HEK293 (cell line): ENCODE measurements at regions not wholly inside any gene's neighbourhood (a gene's known extent, or its start where the extent isn't known, plus 50 kb on each side); places are given as distances from the start of the nearest gene placed in this dataset.

Source experiments
- CTCF ChIA-PET: fragments of 350-600 bp; formaldehyde crosslinking; extraction: SDS; loops from one replicate; lab custom pipeline; 2021; ENCODE audit warnings: antibody characterized with exemption; lab: Yijun Ruan, JAX
- POLR2A ChIA-PET: fragments of 300-600 bp; formaldehyde crosslinking; extraction: SDS; loops from one replicate; lab custom pipeline; 2020; ENCODE audit warnings: antibody characterized with exemption, inconsistent platforms; lab: Yijun Ruan, JAX
- H3K27ac ChIP-seq: fragments of 200-500 bp; sonication (Bioruptor generic); 2 replicates; pipeline ENCODE4 v1.5.1; 2014; ENCODE audit warnings: low read depth, low read length, control low read depth, inconsistent platforms; ENCODE audit errors: extremely low read depth
- H3K36me3 ChIP-seq, 2 experiments: fragments of 200-500 bp in 1 of 2; sonication (Bioruptor generic) in 1 of 2; 1 replicate in 1 of 2; 2 replicates in 1 of 2; pipeline ENCODE4 v1.5.1; 2014 to 2017; ENCODE audit warnings: inconsistent platforms in 2 of 2, low read length in 2 of 2; ENCODE audit not compliant: control insufficient read depth in 2 of 2, insufficient read depth in 1 of 2
- H3K4me1 ChIP-seq: fragments of 200-500 bp; sonication (Bioruptor generic); 2 replicates; pipeline ENCODE4 v1.5.1; 2014; ENCODE audit warnings: mild to moderate bottlenecking, low read length, inconsistent platforms; ENCODE audit not compliant: control insufficient read depth, insufficient read depth
- H3K4me3 ChIP-seq: 2 replicates; pipeline ENCODE4 v1.5.1; 2011; ENCODE audit warnings: low read depth, mild to moderate bottlenecking, control low read depth, low read length, moderate library complexity
- H3K9me3 ChIP-seq: fragments of 200-500 bp; sonication (Bioruptor generic); 2 replicates; pipeline ENCODE4 v1.5.1; 2014; ENCODE audit warnings: low read depth, low read length, inconsistent platforms; ENCODE audit not compliant: control insufficient read depth, insufficient read depth
- KLF10 ChIP-seq: fragments of 450-650 bp; IDR thresholded peaks from 2 replicates; pipeline ENCODE4 v1.5.1; 2018; ENCODE audit warnings: missing biosample characterization, mild to moderate bottlenecking, missing genetic modification characterization
- KLF8 ChIP-seq: fragments of 450-650 bp; formaldehyde crosslinking; IDR thresholded peaks from 2 replicates; pipeline ENCODE4 v1.5.1; 2016; ENCODE audit warnings: missing biosample characterization, missing genetic modification characterization
- OSR2 ChIP-seq: fragments of 450-650 bp; formaldehyde crosslinking; IDR thresholded peaks from 2 replicates; pipeline ENCODE4 v1.5.1; 2016; ENCODE audit warnings: missing biosample characterization, missing genetic modification characterization
- SALL2 ChIP-seq: fragments of 450-650 bp; formaldehyde crosslinking; IDR thresholded peaks from 2 replicates; pipeline ENCODE4 v1.5.0; 2017; ENCODE audit warnings: missing biosample characterization, mild to moderate bottlenecking, missing genetic modification characterization, borderline replicate concordance
- SP3 ChIP-seq: fragments of 450-650 bp; formaldehyde crosslinking; IDR thresholded peaks from 2 replicates; pipeline ENCODE4 v1.5.1; 2016; ENCODE audit warnings: missing biosample characterization, missing genetic modification characterization
- TCF7L2 ChIP-seq: IDR thresholded peaks from 2 replicates; pipeline ENCODE4 v1.6.1; 2011; ENCODE audit warnings: low read depth, mild to moderate bottlenecking, inconsistent platforms, low read length, moderate library complexity, borderline replicate concordance
- ZBTB20 ChIP-seq: fragments of 450-650 bp; formaldehyde crosslinking; IDR thresholded peaks from 2 replicates; pipeline ENCODE4 v1.5.1; 2016; ENCODE audit warnings: missing biosample characterization, missing genetic modification characterization
- ZBTB21 ChIP-seq: fragments of 450-650 bp; formaldehyde crosslinking; IDR thresholded peaks from 2 replicates; pipeline ENCODE4 v1.5.1; 2017; ENCODE audit warnings: missing biosample characterization, missing genetic modification characterization
- ZFP69B ChIP-seq: fragments of 450-650 bp; formaldehyde crosslinking; IDR thresholded peaks from 2 replicates; pipeline ENCODE4 v1.5.1; 2016; ENCODE audit warnings: missing biosample characterization, missing genetic modification characterization
- ZIC2 ChIP-seq: fragments of 450-650 bp; formaldehyde crosslinking; IDR thresholded peaks from 2 replicates; pipeline ENCODE4 v1.5.1; 2016; ENCODE audit warnings: missing biosample characterization, missing genetic modification characterization
- ZNF112 ChIP-seq: fragments of 450-650 bp; formaldehyde crosslinking; IDR thresholded peaks from 2 replicates; pipeline ENCODE4 v1.5.0; 2017; ENCODE audit warnings: missing biosample characterization, missing genetic modification characterization
- ZNF391 ChIP-seq: fragments of 450-650 bp; formaldehyde crosslinking; IDR thresholded peaks from 2 replicates; pipeline ENCODE4 v1.5.1; 2016; ENCODE audit warnings: low read depth, missing biosample characterization, missing genetic modification characterization, borderline replicate concordance
- ZNF433 ChIP-seq: fragments of 450-650 bp; formaldehyde crosslinking; IDR thresholded peaks from 2 replicates; pipeline ENCODE4 v1.5.1; 2016; ENCODE audit warnings: missing biosample characterization, missing genetic modification characterization, low read depth
- ZNF514 ChIP-seq: fragments of 450-650 bp; formaldehyde crosslinking; IDR thresholded peaks from 2 replicates; pipeline ENCODE4 v1.5.1; 2016; ENCODE audit warnings: missing biosample characterization, missing genetic modification characterization
- ZNF558 ChIP-seq: fragments of 450-650 bp; formaldehyde crosslinking; IDR thresholded peaks from 2 replicates; pipeline ENCODE4 v1.5.1; 2016; ENCODE audit warnings: missing biosample characterization, missing genetic modification characterization
- ZNF623 ChIP-seq: fragments of 450-650 bp; formaldehyde crosslinking; IDR thresholded peaks from 2 replicates; pipeline ENCODE4 v1.5.1; 2016; ENCODE audit warnings: missing biosample characterization, missing genetic modification characterization
- ZNF660 ChIP-seq: fragments of 450-650 bp; IDR thresholded peaks from 2 replicates; pipeline ENCODE4 v1.5.1; 2018; ENCODE audit warnings: missing biosample characterization, mild to moderate bottlenecking, missing genetic modification characterization
- ZNF664 ChIP-seq: fragments of 450-650 bp; formaldehyde crosslinking; IDR thresholded peaks from 2 replicates; pipeline ENCODE4 v1.5.1; 2016; ENCODE audit warnings: missing biosample characterization, missing genetic modification characterization
- ZNF792 ChIP-seq: fragments of 450-650 bp; formaldehyde crosslinking; IDR thresholded peaks from 2 replicates; pipeline ENCODE4 v1.5.1; 2016; ENCODE audit warnings: missing biosample characterization, missing genetic modification characterization
- TF ChIP-seq, protein P1 (sequence below): fragments of 450-650 bp; formaldehyde crosslinking; IDR thresholded peaks from 2 replicates; pipeline ENCODE4 v1.5.1; 2016; ENCODE audit warnings: missing biosample characterization, missing genetic modification characterization
- TF ChIP-seq, protein P2 (sequence below): fragments of 450-650 bp; formaldehyde crosslinking; IDR thresholded peaks from 2 replicates; pipeline ENCODE4 v1.5.1; 2016; ENCODE audit warnings: missing biosample characterization, missing genetic modification characterization, low read depth
- TF ChIP-seq, protein P3 (sequence below): fragments of 450-650 bp; formaldehyde crosslinking; optimal IDR thresholded peaks from 2 replicates; pipeline ENCODE3; 2016; ENCODE audit warnings: missing biosample characterization, mild to moderate bottlenecking, missing genetic modification characterization
- TF ChIP-seq, protein P4 (sequence below): fragments of 450-650 bp; formaldehyde crosslinking; IDR thresholded peaks from 2 replicates; pipeline ENCODE4 v1.5.1; 2016; ENCODE audit warnings: missing biosample characterization, missing genetic modification characterization
- TF ChIP-seq, protein P5 (sequence below): fragments of 450-650 bp; formaldehyde crosslinking; IDR thresholded peaks from 2 replicates; pipeline ENCODE4 v1.5.1; 2016; ENCODE audit warnings: missing biosample characterization, missing genetic modification characterization

DNA sequence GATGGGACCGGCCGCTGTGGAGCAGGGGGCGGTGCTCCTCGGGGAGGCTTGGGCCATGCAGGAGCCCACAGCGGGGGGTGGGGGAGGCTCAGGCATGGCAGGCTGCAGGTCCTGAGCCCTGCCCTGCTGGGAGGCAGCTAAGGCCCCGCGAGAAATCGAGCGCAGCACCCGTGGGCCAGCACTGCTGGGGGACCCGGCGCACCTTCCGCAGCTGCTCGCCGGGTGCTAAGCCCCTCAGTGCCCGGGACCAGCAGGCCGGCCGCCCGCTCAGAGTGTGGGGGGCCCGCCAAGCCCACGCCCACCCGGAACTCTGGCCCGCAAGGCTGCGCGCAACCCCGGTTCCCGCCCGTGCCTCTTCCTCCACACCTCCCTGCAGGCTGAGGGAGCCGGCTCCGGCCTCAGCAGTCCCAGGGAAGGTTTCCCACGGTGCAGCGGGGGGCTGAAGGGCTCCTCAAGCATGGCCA lies 131.5 kb downstream of the SNX18 start:
- H3K27ac ChIP-seq: no peak overlapping the region
- POLR2A ChIA-PET: no interaction called here
- CTCF ChIA-PET: interaction anchor here (0.6 kb wide), 1 partner anchor 50 kb away, joined by 3 read pairs; no protein-coding TSS in a partner anchor

DNA sequence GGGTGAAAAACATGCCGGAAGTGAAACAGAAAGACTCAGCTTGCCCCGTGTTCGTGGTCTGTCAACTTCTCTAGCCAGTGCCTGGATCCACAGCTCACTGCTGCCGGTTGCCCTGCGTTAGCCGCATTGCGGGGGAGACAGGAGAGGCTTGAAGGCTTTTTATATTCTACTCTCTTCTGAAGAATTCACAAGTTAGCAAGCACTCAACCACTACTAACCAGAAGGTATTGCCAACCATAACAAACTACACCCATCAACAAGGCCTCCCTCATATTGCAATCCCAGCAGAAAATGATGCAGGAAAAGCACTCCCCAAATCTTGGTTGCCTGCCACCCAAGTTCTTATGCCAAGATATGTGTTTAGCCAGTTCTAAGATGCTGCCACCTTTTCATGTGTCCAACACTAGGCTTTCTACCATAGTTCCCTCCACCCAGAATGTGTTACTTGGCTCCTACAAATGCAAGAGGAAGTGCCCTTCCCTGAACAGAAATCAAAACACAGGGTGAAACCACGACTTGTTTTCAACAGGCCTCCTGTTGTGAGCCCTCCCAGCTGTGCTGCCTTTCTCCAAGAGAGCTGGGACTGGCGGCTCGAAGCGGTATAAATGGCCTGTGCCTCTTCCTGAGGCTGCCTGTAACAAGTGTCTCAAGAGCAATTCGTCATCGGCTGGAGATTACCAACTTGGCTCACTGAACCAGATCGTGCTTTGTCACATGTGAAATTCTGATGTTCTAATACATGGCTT lies 129.0 kb downstream of the SNX18 start:
- no peaks in the 10 kb centered on the region for H3K9me3 ChIP-seq
- H3K27ac ChIP-seq: no peak overlapping the region
- peaks cover 4% of the 10 kb centered on the region; the same call in 1 of the 2 replicates for H3K4me1 ChIP-seq
- H3K36me3 ChIP-seq: no peaks in the 10 kb centered on the region
- ChIA-PET POLR2A (no interaction called here), CTCF (no interaction called here)
- H3K4me3 ChIP-seq: no peak overlapping the region
- TF ChIP-seq ZNF664 (tag by site-specific recombination) (no peak), ZNF660 (tag by site-specific recombination) (0 out of 2 replicates have a peak, but pooled peaks have one; percentile 53), SALL2 (no peak), ZNF558 (no peak), ZNF623 (peak; percentile 77), ZIC2 (tag by site-specific recombination) (peak; percentile 61), KLF10 (tag by site-specific recombination) (no peak), ZFP69B (tag by site-specific recombination) (no peak), SP3 (tag by site-specific recombination) (no peak)
- TF ChIP-seq, protein P1, sequence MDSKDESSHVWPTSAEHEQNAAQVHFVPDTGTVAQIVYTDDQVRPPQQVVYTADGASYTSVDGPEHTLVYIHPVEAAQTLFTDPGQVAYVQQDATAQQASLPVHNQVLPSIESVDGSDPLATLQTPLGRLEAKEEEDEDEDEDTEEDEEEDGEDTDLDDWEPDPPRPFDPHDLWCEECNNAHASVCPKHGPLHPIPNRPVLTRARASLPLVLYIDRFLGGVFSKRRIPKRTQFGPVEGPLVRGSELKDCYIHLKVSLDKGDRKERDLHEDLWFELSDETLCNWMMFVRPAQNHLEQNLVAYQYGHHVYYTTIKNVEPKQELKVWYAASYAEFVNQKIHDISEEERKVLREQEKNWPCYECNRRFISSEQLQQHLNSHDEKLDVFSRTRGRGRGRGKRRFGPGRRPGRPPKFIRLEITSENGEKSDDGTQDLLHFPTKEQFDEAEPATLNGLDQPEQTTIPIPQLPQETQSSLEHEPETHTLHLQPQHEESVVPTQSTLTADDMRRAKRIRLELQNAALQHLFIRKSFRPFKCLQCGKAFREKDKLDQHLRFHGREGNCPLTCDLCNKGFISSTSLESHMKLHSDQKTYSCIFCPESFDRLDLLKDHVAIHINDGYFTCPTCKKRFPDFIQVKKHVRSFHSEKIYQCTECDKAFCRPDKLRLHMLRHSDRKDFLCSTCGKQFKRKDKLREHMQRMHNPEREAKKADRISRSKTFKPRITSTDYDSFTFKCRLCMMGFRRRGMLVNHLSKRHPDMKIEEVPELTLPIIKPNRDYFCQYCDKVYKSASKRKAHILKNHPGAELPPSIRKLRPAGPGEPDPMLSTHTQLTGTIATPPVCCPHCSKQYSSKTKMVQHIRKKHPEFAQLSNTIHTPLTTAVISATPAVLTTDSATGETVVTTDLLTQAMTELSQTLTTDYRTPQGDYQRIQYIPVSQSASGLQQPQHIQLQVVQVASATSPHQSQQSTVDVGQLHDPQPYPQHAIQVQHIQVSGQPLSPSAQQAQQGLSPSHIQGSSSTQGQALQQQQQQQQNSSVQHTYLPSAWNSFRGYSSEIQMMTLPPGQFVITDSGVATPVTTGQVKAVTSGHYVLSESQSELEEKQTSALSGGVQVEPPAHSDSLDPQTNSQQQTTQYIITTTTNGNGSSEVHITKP (tag by site-specific recombination): peak; percentile 63

More for the DNA sequence above, 131.5 kb downstream of the SNX18 start:
- TF ChIP-seq TCF7L2: no peak
- no peak for TF ChIP-seq ZNF433
- TF ChIP-seq ZNF112 (tag by site-specific recombination): no peak
- no peak for TF ChIP-seq ZBTB20
- no peak for TF ChIP-seq ZNF391 (tag by site-specific recombination)
- no peak for TF ChIP-seq ZNF514 (tag by site-specific recombination)
- TF ChIP-seq, protein P2, sequence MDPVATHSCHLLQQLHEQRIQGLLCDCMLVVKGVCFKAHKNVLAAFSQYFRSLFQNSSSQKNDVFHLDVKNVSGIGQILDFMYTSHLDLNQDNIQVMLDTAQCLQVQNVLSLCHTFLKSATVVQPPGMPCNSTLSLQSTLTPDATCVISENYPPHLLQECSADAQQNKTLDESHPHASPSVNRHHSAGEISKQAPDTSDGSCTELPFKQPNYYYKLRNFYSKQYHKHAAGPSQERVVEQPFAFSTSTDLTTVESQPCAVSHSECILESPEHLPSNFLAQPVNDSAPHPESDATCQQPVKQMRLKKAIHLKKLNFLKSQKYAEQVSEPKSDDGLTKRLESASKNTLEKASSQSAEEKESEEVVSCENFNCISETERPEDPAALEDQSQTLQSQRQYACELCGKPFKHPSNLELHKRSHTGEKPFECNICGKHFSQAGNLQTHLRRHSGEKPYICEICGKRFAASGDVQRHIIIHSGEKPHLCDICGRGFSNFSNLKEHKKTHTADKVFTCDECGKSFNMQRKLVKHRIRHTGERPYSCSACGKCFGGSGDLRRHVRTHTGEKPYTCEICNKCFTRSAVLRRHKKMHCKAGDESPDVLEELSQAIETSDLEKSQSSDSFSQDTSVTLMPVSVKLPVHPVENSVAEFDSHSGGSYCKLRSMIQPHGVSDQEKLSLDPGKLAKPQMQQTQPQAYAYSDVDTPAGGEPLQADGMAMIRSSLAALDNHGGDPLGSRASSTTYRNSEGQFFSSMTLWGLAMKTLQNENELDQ (tag by site-specific recombination): no peak
- TF ChIP-seq KLF8 (tag by site-specific recombination): no peak
- TF ChIP-seq, protein P3, sequence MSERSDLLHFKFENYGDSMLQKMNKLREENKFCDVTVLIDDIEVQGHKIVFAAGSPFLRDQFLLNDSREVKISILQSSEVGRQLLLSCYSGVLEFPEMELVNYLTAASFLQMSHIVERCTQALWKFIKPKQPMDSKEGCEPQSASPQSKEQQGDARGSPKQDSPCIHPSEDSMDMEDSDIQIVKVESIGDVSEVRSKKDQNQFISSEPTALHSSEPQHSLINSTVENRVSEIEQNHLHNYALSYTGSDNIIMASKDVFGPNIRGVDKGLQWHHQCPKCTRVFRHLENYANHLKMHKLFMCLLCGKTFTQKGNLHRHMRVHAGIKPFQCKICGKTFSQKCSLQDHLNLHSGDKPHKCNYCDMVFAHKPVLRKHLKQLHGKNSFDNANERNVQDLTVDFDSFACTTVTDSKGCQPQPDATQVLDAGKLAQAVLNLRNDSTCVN (tag by site-specific recombination): no peak
- no peak for TF ChIP-seq ZBTB21 (tag by site-specific recombination)
- TF ChIP-seq ZNF792 (tag by site-specific recombination): no peak
- TF ChIP-seq, protein P4, sequence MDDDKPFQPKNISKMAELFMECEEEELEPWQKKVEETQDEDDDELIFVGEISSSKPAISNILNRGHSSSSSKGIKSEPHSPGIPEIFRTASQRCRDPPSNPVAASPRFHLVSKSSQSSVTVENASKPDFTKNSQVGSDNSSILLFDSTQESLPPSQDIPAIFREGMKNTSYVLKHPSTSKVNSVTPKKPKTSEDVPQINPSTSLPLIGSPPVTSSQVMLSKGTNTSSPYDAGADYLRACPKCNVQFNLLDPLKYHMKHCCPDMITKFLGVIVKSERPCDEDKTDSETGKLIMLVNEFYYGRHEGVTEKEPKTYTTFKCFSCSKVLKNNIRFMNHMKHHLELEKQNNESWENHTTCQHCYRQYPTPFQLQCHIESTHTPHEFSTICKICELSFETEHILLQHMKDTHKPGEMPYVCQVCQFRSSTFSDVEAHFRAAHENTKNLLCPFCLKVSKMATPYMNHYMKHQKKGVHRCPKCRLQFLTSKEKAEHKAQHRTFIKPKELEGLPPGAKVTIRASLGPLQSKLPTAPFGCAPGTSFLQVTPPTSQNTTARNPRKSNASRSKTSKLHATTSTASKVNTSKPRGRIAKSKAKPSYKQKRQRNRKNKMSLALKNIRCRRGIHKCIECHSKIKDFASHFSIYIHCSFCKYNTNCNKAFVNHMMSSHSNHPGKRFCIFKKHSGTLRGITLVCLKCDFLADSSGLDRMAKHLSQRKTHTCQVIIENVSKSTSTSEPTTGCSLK: no peak
- TF ChIP-seq OSR2 (tag by site-specific recombination): no peak
- TF ChIP-seq, protein P5, sequence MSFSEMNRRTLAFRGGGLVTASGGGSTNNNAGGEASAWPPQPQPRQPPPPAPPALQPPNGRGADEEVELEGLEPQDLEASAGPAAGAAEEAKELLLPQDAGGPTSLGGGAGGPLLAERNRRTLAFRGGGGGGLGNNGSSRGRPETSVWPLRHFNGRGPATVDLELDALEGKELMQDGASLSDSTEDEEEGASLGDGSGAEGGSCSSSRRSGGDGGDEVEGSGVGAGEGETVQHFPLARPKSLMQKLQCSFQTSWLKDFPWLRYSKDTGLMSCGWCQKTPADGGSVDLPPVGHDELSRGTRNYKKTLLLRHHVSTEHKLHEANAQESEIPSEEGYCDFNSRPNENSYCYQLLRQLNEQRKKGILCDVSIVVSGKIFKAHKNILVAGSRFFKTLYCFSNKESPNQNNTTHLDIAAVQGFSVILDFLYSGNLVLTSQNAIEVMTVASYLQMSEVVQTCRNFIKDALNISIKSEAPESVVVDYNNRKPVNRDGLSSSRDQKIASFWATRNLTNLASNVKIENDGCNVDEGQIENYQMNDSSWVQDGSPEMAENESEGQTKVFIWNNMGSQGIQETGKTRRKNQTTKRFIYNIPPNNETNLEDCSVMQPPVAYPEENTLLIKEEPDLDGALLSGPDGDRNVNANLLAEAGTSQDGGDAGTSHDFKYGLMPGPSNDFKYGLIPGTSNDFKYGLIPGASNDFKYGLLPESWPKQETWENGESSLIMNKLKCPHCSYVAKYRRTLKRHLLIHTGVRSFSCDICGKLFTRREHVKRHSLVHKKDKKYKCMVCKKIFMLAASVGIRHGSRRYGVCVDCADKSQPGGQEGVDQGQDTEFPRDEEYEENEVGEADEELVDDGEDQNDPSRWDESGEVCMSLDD: no peak
- peaks cover 7% of the 10 kb centered on the region; the same call in 1 of the 2 replicates for H3K4me1 ChIP-seq
- H3K4me3 ChIP-seq: no peak overlapping the region
- H3K9me3 ChIP-seq: no peaks in the 10 kb centered on the region
- no peaks in the 10 kb centered on the region for H3K36me3 ChIP-seq
